GM23338 (cell line): ENCODE measurements at regions not wholly inside any gene's neighbourhood (a gene's known extent, or its start where the extent isn't known, plus 50 kb on each side); places are given as distances from the start of the nearest gene placed in this dataset.

Experiments used
- ATAC-seq: fragments of 200-7000 bp; cut with Tn5 transposase; 3 replicates; pipeline ENCODE4 v1.9.1; 2020
- DNase-seq: peaks from one replicate; pipeline ENCODE4 v3.0.0-alpha.2; 2015; ENCODE audit warnings: low spot score
- H2AFZ ChIP-seq: fragments of 200-600 bp; sonication (generic); 2 replicates; pipeline ENCODE4 v1.8.0; 2016; ENCODE audit warnings: antibody characterized with exemption, mild to moderate bottlenecking, moderate library complexity
- H3F3A ChIP-seq: fragments of 200-600 bp; sonication (generic); replicated peaks from 2 replicates; pipeline ENCODE4 v1.8.0; 2017; ENCODE audit warnings: antibody characterized with exemption, mixed run types, low read depth
- H3K27ac ChIP-seq: fragments of 200-600 bp; sonication (generic); 2 replicates; pipeline ENCODE4 v1.6.1; 2016; ENCODE audit warnings: low read depth
- H3K27me3 ChIP-seq: fragments of 200-600 bp; sonication (generic); 2 replicates; pipeline ENCODE4 v1.8.0; 2016; ENCODE audit warnings: mild to moderate bottlenecking, mixed run types, moderate library complexity; ENCODE audit not compliant: insufficient read depth
- H3K36me3 ChIP-seq: fragments of 200-600 bp; sonication (generic); 2 replicates; pipeline ENCODE4 v1.8.0; 2016; ENCODE audit warnings: mild to moderate bottlenecking; ENCODE audit not compliant: insufficient read depth
- H3K4me1 ChIP-seq: fragments of 200-600 bp; sonication (generic); 2 replicates; pipeline ENCODE4 v1.8.0; 2016; ENCODE audit warnings: mild to moderate bottlenecking, moderate library complexity; ENCODE audit not compliant: insufficient read depth
- H3K4me2 ChIP-seq: fragments of 200-600 bp; sonication (generic); 2 replicates; pipeline ENCODE4 v1.7.1; 2017; ENCODE audit warnings: mixed run types
- H3K4me3 ChIP-seq: fragments of 200-600 bp; sonication (generic); 2 replicates; pipeline ENCODE4 v1.6.1; 2016; ENCODE audit warnings: mixed run types
- H3K79me2 ChIP-seq: fragments of 200-600 bp; sonication (generic); replicated peaks from 2 replicates; pipeline ENCODE4 v1.8.0; 2017; ENCODE audit warnings: mild to moderate bottlenecking; ENCODE audit not compliant: insufficient read depth
- H3K9me2 ChIP-seq: fragments of 200-600 bp; sonication (generic); 2 replicates; pipeline ENCODE4 v1.8.0; 2017; ENCODE audit not compliant: insufficient read depth
- H4K20me1 ChIP-seq: fragments of 200-600 bp; sonication (generic); replicated peaks from 2 replicates; pipeline ENCODE4 v1.8.0; 2017; ENCODE audit warnings: mild to moderate bottlenecking; ENCODE audit not compliant: insufficient read depth
- H3K27ac Mint-ChIP-seq: 2 replicates; pipeline ENCODE4 v1.8.0; 2020; ENCODE audit warnings: inconsistent platforms, mild to moderate bottlenecking, moderate library complexity, mixed read lengths
- H3K27me3 Mint-ChIP-seq: 3 replicates; pipeline ENCODE4 v1.8.0; 2022; ENCODE audit warnings: low read depth, mild to moderate bottlenecking, moderate library complexity, mixed read lengths, inconsistent platforms; ENCODE audit not compliant: insufficient read depth, poor library complexity
- H3K36me3 Mint-ChIP-seq: 3 replicates; pipeline ENCODE4 v1.8.0; 2021; ENCODE audit warnings: low read depth, mild to moderate bottlenecking, inconsistent platforms, moderate library complexity, mixed read lengths
- H3K4me1 Mint-ChIP-seq: 3 replicates; pipeline ENCODE4 v1.8.0; 2020; ENCODE audit warnings: mild to moderate bottlenecking, inconsistent platforms, mixed read lengths
- H3K4me3 Mint-ChIP-seq: 3 replicates; pipeline ENCODE4 v1.8.0; 2021; ENCODE audit warnings: moderate library complexity, mild to moderate bottlenecking, inconsistent platforms, mixed read lengths
- H3K9me3 Mint-ChIP-seq: 3 replicates; pipeline ENCODE4 v1.8.0; 2020; ENCODE audit warnings: moderate library complexity, mild to moderate bottlenecking, inconsistent platforms, mixed read lengths
- CREB1 ChIP-seq: fragments of 250-450 bp; sonication (Bioruptor Pico); IDR thresholded peaks from 2 replicates; pipeline ENCODE4 v1.5.0; 2020; ENCODE audit warnings: low read depth, mild to moderate bottlenecking, moderate library complexity
- CTCF ChIP-seq, 2 experiments: fragments of 200-600 bp in 1 of 2; sonication (generic) in 1 of 2; conservative IDR thresholded peaks; 2 replicates each; pipeline versions ENCODE4 v1.5.1 to v1.6.1; 2016 to 2017; ENCODE audit warnings: antibody characterized with exemption in 2 of 2, low read depth in 2 of 2, mild to moderate bottlenecking in 2 of 2, moderate library complexity in 1 of 2
- ETS1 ChIP-seq: IDR thresholded peaks from 2 replicates; pipeline ENCODE4 v1.6.1; 2016; ENCODE audit warnings: antibody characterized with exemption
- EZH2 ChIP-seq: fragments of 200-600 bp; sonication (generic); IDR thresholded peaks from one replicate; pipeline ENCODE4 v1.8.0; 2017; ENCODE audit warnings: antibody characterized with exemption, mild to moderate bottlenecking, low read depth; ENCODE audit not compliant: unreplicated experiment
- EZH2phosphoT487 ChIP-seq: fragments of 200-600 bp; sonication (generic); IDR thresholded peaks from one replicate; pipeline ENCODE4 v1.8.1; 2018; ENCODE audit warnings: antibody characterized with exemption; ENCODE audit not compliant: unreplicated experiment
- JUNB ChIP-seq: IDR thresholded peaks from one replicate; pipeline ENCODE4 v1.6.1; 2016; ENCODE audit warnings: antibody characterized with exemption; ENCODE audit not compliant: unreplicated experiment
- NANOG ChIP-seq: IDR thresholded peaks from 2 replicates; pipeline ENCODE4 v1.6.1; 2016; ENCODE audit warnings: antibody characterized with exemption, borderline replicate concordance
- POLR2AphosphoS5 ChIP-seq: IDR thresholded peaks from 2 replicates; pipeline ENCODE4 v1.6.1; 2016; ENCODE audit warnings: antibody characterized with exemption, low read depth
- STAT1 ChIP-seq: IDR thresholded peaks from one replicate; pipeline ENCODE4 v1.6.1; 2016; ENCODE audit warnings: antibody characterized with exemption; ENCODE audit not compliant: unreplicated experiment
- ZNF114 ChIP-seq: fragments of 250-450 bp; sonication (Bioruptor Pico); IDR thresholded peaks from 2 replicates; pipeline ENCODE4 v1.5.0; 2020; ENCODE audit warnings: mild to moderate bottlenecking, moderate library complexity

- H3F3A ChIP-seq = no peaks in the 10 kb centered on the region
- H3K4me1 Mint-ChIP-seq = no peaks in the 10 kb centered on the region
- no peak overlapping the region for H3K4me3 ChIP-seq
- no peaks in the 10 kb centered on the region for H3K36me3 ChIP-seq
- no peak overlapping the region for H3K4me2 ChIP-seq
- no peak overlapping the region for H2AFZ ChIP-seq
- no peaks in the 10 kb centered on the region for H4K20me1 ChIP-seq
- H3K27me3 ChIP-seq = no peaks in the 10 kb centered on the region
- TF ChIP-seq NANOG = no peak
- no peak for TF ChIP-seq JUNB
- TF ChIP-seq EZH2 = no peak
- no peaks in the 10 kb centered on the region for H3K4me1 ChIP-seq
- no peaks in the 10 kb centered on the region for H3K9me3 Mint-ChIP-seq
- H3K9me2 ChIP-seq = no peaks in the 10 kb centered on the region
- H3K4me3 Mint-ChIP-seq = no peak overlapping the region
- no peaks in the 10 kb centered on the region for H3K36me3 Mint-ChIP-seq
- peaks cover 5% of the 10 kb centered on the region for H3K27me3 Mint-ChIP-seq
- no peaks in the 10 kb centered on the region for H3K79me2 ChIP-seq
- no peak overlapping the region for H3K27ac Mint-ChIP-seq
- no peak overlapping the region for H3K27ac ChIP-seq
- no peak for DNase-seq
- no peak for ATAC-seq
Measured at GRCh38 chr22:33116841-33117547, 58.8 kb upstream of the SYN3 start.

GRCh38 chr22:33114565-33114964 lies 56.4 kb upstream of the SYN3 start:
- Histone ChIP-seq H2AFZ (no peak overlapping the region), H3K36me3 (no peaks in the 10 kb centered on the region), H3K27me3 (no peaks in the 10 kb centered on the region), H3K4me1 (no peaks in the 10 kb centered on the region), H3F3A (no peaks in the 10 kb centered on the region), H3K4me2 (no peak overlapping the region), H3K27ac (no peak overlapping the region), H3K9me2 (no peaks in the 10 kb centered on the region), H3K4me3 (no peak overlapping the region), H4K20me1 (no peaks in the 10 kb centered on the region), H3K79me2 (no peaks in the 10 kb centered on the region)
- Mint-ChIP-seq H3K27me3 (peaks cover 5% of the 10 kb centered on the region), H3K36me3 (no peaks in the 10 kb centered on the region), H3K4me1 (no peaks in the 10 kb centered on the region), H3K4me3 (no peak overlapping the region), H3K27ac (no peak overlapping the region), H3K9me3 (no peaks in the 10 kb centered on the region)
- ATAC-seq (no peak), DNase-seq (no peak)
- TF ChIP-seq POLR2AphosphoS5 = no peak
- no peak for TF ChIP-seq CREB1 (CRISPR knock-in tag)
- no peak for TF ChIP-seq EZH2
- no peak for TF ChIP-seq ETS1
- TF ChIP-seq CTCF (conservative IDR thresholded peaks at IDR 0.05; ENCODE audit: low read depth in 2 of 2) = no peak

GRCh38 chr22:33112580-33112979 lies 54.4 kb upstream of the SYN3 start:
- H3K27ac Mint-ChIP-seq = no peak overlapping the region

More at GRCh38 chr22:33112580-33112979, 54.4 kb upstream of the SYN3 start:
- DNase-seq (no peak), ATAC-seq (no peak)
- Mint-ChIP-seq H3K27me3 (peaks cover 2% of the 10 kb centered on the region), H3K4me1 (peaks cover 4% of the 10 kb centered on the region; the same call in 1 of the 3 replicates), H3K9me3 (no peaks in the 10 kb centered on the region), H3K4me3 (no peak overlapping the region), H3K36me3 (no peaks in the 10 kb centered on the region)
- Histone ChIP-seq H3K79me2 (no peaks in the 10 kb centered on the region), H3F3A (no peaks in the 10 kb centered on the region), H3K4me1 (no peaks in the 10 kb centered on the region), H3K27me3 (no peaks in the 10 kb centered on the region), H3K9me2 (no peaks in the 10 kb centered on the region), H4K20me1 (no peaks in the 10 kb centered on the region), H3K4me2 (no peak overlapping the region), H3K4me3 (no peak overlapping the region), H3K27ac (no peak overlapping the region), H2AFZ (no peak overlapping the region), H3K36me3 (no peaks in the 10 kb centered on the region)
- TF ChIP-seq EZH2 = no peak
- no peak for TF ChIP-seq CREB1 (CRISPR knock-in tag)
- TF ChIP-seq EZH2phosphoT487 = no peak
- no peak for TF ChIP-seq NANOG
- TF ChIP-seq CTCF (conservative IDR thresholded peaks at IDR 0.05; ENCODE audit: low read depth in 2 of 2) = no peak
- TF ChIP-seq ZNF114 (CRISPR knock-in tag) = no peak
- no peak for TF ChIP-seq POLR2AphosphoS5
- TF ChIP-seq STAT1 = no peak
- TF ChIP-seq JUNB = no peak
